ENCODE measurements at regions not wholly inside any gene's neighbourhood (a gene's known extent, or its start where the extent isn't known, plus 50 kb on each side); places are given as distances from the start of the nearest gene placed in this dataset.

GRCh38 chr2:175677880-175678279 is 324.2 kb downstream of the LNPK start:
- Histone ChIP-seq H3K4me1 (ENCODE audit: control insufficient read depth in 1 of 2, insufficient read depth in 2 of 2, low read length in 2 of 2) (no peaks in the 10 kb centered on the region), H2AFZ (ENCODE audit: low read depth, low read length, poor library complexity, severe bottlenecking) (no peak overlapping the region), H3K9me2 (ENCODE audit: insufficient read depth) (no peaks in the 10 kb centered on the region), H4K20me1 (ENCODE audit: insufficient read depth) (no peaks in the 10 kb centered on the region), H3K9ac (ENCODE audit: low read length) (no peak overlapping the region), H3K27ac (ENCODE audit: low read depth, low read length) (no peak overlapping the region), H3K79me2 (ENCODE audit: insufficient read depth, low read length) (no peaks in the 10 kb centered on the region), H3K36me3 (ENCODE audit: control insufficient read depth in 1 of 2, insufficient read depth in 2 of 2, low read length in 2 of 2) (no peaks in the 10 kb centered on the region), H3K4me3 (replicated peaks in 1 of 2; ENCODE audit: low read depth in 1 of 2, low read length in 2 of 2) (no peak overlapping the region), H3K27me3 (ENCODE audit: insufficient read depth, low read length) (no peaks in the 10 kb centered on the region), H3K9me3 (ENCODE audit: control insufficient read depth in 1 of 2, insufficient read depth in 1 of 2, low read depth in 1 of 2, low read length in 2 of 2) (no peaks in the 10 kb centered on the region), H3K4me2 (ENCODE audit: low read length) (no peak overlapping the region)
- no peak for TF ChIP-seq ZNF274 (IDR thresholded peaks at IDR 0.05; ENCODE audit: low read depth, low read length)
- no peak for TF ChIP-seq SP1 (IDR thresholded peaks at IDR 0.05; ENCODE audit: low read depth)
- TF ChIP-seq SRF (IDR thresholded peaks at IDR 0.05; ENCODE audit: low read depth), result no peak
- no peak for TF ChIP-seq EZH2 (IDR thresholded peaks at IDR 0.05)
- no peak for TF ChIP-seq FOSL1 (IDR thresholded peaks at IDR 0.05; ENCODE audit: low read depth)
- no peak for TF ChIP-seq REST (IDR thresholded peaks at IDR 0.05; ENCODE audit: low read depth)
- TF ChIP-seq TCF7L2 (IDR thresholded peaks at IDR 0.05; ENCODE audit: borderline replicate concordance, extremely low read depth, insufficient read depth, insufficient read length), result no peak
- no peak for TF ChIP-seq SIN3A (IDR thresholded peaks at IDR 0.05; ENCODE audit: low read depth)
- TF ChIP-seq ZFX (IDR thresholded peaks at IDR 0.05), result no peak
- no peak for TF ChIP-seq ATF3 (IDR thresholded peaks at IDR 0.05)
- no peak for TF ChIP-seq MAX (IDR thresholded peaks at IDR 0.05)
- no peak for TF ChIP-seq ZBTB33 (IDR thresholded peaks at IDR 0.05; ENCODE audit: extremely low read depth, insufficient replicate concordance, low read length)
- TF ChIP-seq RAD21 (IDR thresholded peaks at IDR 0.05; ENCODE audit: low read depth), result no peak
- TF ChIP-seq EGR1 (IDR thresholded peaks at IDR 0.05; ENCODE audit: low read depth), result no peak
- no peak for TF ChIP-seq YY1 (IDR thresholded peaks at IDR 0.05; ENCODE audit: extremely low read depth, insufficient replicate concordance, low read depth, low read length)
- no peak for TF ChIP-seq ELF1 (IDR thresholded peaks at IDR 0.05; ENCODE audit: borderline replicate concordance, low read depth)
- TF ChIP-seq EZH2phosphoT487 (IDR thresholded peaks at IDR 0.05; ENCODE audit: borderline replicate concordance), result no peak
- no peak for TF ChIP-seq POLR2A (IDR thresholded peaks at IDR 0.05; ENCODE audit: borderline replicate concordance, extremely low read depth, insufficient read depth, insufficient read length)
- TF ChIP-seq CTCF (IDR thresholded peaks at IDR 0.05 in 2 of 3, conservative IDR thresholded peaks at IDR 0.05 in 1 of 3; ENCODE audit: borderline replicate concordance in 1 of 3, insufficient read depth in 1 of 3, low read depth in 2 of 3, low read length in 2 of 3), result no peak
- TF ChIP-seq POLR2AphosphoS5 (IDR thresholded peaks at IDR 0.05; ENCODE audit: low read depth, low read length), result no peak
- DNase-seq (ENCODE audit: low read depth, low spot score), result no peak
- intact Hi-C loops (cut with micrococcal nuclease), result no loop called here
- no peak for ATAC-seq
- POLR2A ChIA-PET, result no interaction called here
- RAD21 ChIA-PET (ENCODE audit: low non-redundant PET in 1 of 2, low total read pairs in 2 of 2, uncharacterized antibody in 2 of 2, unreplicated experiment in 2 of 2), result no interaction called here
- BruUV-seq (replicated peaks), result no TSS peak
- CTCF ChIA-PET, result interaction anchor here (1.9 kb wide), 1 partner anchor 12 kb away, joined by 8 read pairs; no protein-coding TSS in a partner anchor
